H7 (cell line): ENCODE measurements at regions not wholly inside any gene's neighbourhood (a gene's known extent, or its start where the extent isn't known, plus 50 kb on each side); places are given as distances from the start of the nearest gene placed in this dataset.
"Not testable (repeated sequence)": the region's sequence is repeated elsewhere in the genome, so short reads cannot be mapped to it uniquely, and the experiment has no call there.

Source experiments
- DNase-seq: peaks from one replicate; pipeline ENCODE4 v3.0.0; 2012
- H3K27me3 ChIP-seq: 2 replicates; pipeline ENCODE4 v1.6.0; 2011; ENCODE audit warnings: mild to moderate bottlenecking, low read length; ENCODE audit not compliant: control insufficient read depth, insufficient read depth
- H3K36me3 ChIP-seq: replicated peaks from 2 replicates; pipeline ENCODE4 v1.5.1; 2011; ENCODE audit warnings: low read length; ENCODE audit not compliant: control insufficient read depth, insufficient read depth
- H3K4me3 ChIP-seq: 2 replicates; pipeline ENCODE4 v1.5.1; 2011; ENCODE audit warnings: low read depth, mild to moderate bottlenecking, control low read depth, low read length, moderate library complexity; ENCODE audit not compliant: insufficient read depth

DNA sequence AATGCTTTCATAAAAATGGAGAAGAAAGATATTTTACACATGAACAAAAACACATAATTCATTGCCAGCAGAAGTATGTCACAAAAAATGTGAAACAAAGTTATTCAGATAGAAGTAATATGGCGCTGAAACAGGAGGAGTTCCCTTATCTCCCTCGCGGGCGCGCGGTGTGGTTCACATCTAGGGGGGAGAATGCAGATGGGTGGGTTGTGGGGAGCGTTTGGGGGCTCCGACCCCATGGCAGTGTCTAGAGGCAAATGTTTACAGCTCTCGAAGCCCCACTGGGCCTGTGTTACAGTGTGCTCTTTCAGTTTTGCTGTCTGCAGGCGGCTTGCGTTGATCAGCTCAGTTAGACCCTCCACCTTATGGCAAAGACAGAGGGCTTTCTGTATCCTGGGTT lies 297.5 kb downstream of the CGGBP1 start:
- no peak overlapping the region for H3K4me3 ChIP-seq
- no peaks in the 10 kb centered on the region for H3K36me3 ChIP-seq
- no peaks in the 10 kb centered on the region for H3K27me3 ChIP-seq
- no peak for DNase-seq

DNA sequence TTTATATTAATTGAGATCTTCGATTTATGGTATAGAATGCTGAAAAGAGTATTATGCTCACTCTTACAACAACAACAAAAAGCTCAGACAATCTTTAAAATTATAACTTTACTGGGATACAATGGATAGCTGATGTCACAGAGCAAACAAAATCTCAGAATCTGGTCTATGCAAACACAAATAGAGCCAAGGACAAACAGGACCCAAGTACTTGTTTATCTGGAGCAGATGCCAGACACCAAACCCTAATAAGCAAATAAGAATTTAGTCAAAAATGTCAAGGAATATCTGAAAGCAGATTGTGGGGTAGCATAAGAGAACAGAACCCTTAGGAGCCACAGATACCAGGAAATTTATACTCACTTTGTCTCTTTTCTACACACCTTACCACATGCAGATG lies 302.2 kb downstream of the CGGBP1 start:
- Histone ChIP-seq H3K4me3 (no peak overlapping the region), H3K36me3 (no peaks in the 10 kb centered on the region), H3K27me3 (no peaks in the 10 kb centered on the region)
- no peak for DNase-seq

DNA sequence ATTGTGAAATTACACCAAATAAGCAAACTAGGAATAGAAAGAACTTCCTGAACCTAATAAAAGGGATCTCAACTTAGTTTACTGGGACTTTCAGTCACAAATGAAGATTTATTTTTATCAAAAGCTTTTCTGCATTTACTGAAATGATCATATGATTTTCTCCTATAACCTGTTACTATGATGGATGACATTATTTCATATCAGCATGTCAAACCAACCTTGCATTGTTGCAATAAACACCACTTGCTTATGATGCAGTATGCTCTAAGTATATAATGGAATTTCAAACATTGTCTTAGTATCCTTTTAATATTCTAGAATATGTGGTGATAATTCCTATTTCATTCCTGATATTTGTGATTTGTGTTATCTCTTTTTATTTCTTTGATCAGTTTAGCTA lies 303.0 kb downstream of the CGGBP1 start:
- no peaks in the 10 kb centered on the region for H3K36me3 ChIP-seq
- H3K4me3 ChIP-seq: no peak overlapping the region
- H3K27me3 ChIP-seq: no peaks in the 10 kb centered on the region
- no peak for DNase-seq

DNA sequence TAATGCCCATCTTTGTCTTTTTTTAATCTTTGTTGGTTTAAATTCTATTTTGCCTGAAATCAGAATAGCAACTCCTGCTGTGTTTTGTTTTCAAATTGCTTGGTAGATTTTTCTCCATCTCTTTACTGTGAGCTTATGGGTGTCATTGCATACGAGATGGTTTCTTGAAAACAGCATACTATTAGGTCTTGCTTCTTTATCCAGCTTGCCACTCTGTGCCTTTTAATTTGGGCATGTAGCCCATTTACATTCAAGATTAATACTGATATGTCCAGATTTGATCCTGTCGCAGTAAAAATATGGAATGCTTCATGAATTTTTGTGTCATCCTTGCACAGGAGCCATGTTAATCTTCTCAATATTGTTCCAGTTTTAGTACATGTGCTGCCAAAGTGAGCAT lies 316.6 kb downstream of the CGGBP1 start:
- H3K4me3 ChIP-seq: no peak overlapping the region
- no peaks in the 10 kb centered on the region for H3K27me3 ChIP-seq
- no peak for DNase-seq
- H3K36me3 ChIP-seq: no peaks in the 10 kb centered on the region

GRCh38 chr3:87740894-87741293 lies 317.9 kb downstream of the CGGBP1 start:
- DNase-seq, H3K27me3 ChIP-seq, H3K36me3 ChIP-seq, H3K4me3 ChIP-seq: not testable (repeated sequence)

GRCh38 chr3:87737817-87738216 lies 321.0 kb downstream of the CGGBP1 start:
- not testable (repeated sequence) for DNase-seq, H3K4me3 ChIP-seq, H3K36me3 ChIP-seq, H3K27me3 ChIP-seq

GRCh38 chr3:87733671-87734367 lies 325.0 kb downstream of the CGGBP1 start:
- H3K4me3 ChIP-seq: no peak overlapping the region
- H3K36me3 ChIP-seq: no peaks in the 10 kb centered on the region
- no peaks in the 10 kb centered on the region for H3K27me3 ChIP-seq
- DNase-seq: no peak

DNA sequence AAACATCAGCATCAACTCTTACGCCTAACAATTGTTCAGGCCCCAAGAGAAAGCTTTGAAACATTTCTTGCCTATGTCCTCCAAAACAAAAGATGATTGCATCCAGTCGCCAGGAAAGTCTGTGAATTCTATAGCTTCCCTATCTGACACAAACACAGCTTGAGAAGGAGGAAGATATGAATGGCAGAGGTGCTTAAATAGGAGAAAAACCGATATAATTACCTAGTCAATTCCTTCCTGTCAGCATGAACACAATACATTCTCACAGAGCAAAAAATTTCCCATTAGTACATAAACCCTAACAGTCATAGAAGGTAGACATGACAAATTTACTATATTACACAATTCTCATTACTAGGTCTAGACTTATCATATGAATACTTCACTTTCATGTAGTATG lies 326.5 kb downstream of the CGGBP1 start:
- Histone ChIP-seq H3K36me3 (no peaks in the 10 kb centered on the region), H3K27me3 (no peaks in the 10 kb centered on the region), H3K4me3 (no peak overlapping the region)
- DNase-seq: no peak

GRCh38 chr3:87727783-87728182 lies 331.0 kb downstream of the CGGBP1 start:
- no peak for DNase-seq
- Histone ChIP-seq H3K36me3 (peaks cover 3% of the 10 kb centered on the region; the same call in 1 of the 2 replicates), H3K27me3 (no peaks in the 10 kb centered on the region), H3K4me3 (no peak overlapping the region)

DNA sequence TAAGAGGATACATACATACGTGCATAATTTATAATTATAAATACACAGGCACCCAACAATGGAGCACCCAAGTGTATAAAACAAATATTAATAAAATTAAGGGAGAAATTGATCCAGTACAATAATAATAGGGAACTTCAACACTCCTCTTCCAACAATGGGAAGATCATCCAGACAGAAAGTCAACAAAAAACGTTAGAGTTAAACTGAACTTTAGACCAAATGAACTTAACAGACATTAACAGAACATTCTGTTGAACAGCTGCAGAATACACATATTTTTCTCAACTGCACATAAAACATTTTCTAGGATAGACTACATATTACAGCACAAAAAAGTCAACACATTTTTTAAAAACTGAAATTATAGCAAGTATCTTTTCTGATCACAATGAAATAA lies 339.7 kb downstream of the CGGBP1 start:
- no peak overlapping the region for H3K4me3 ChIP-seq
- no peak for DNase-seq
- H3K27me3 ChIP-seq: no peaks in the 10 kb centered on the region
- no peaks in the 10 kb centered on the region for H3K36me3 ChIP-seq

- no peak overlapping the region for H3K4me3 ChIP-seq
- H3K36me3 ChIP-seq: no peaks in the 10 kb centered on the region
- no peak for DNase-seq
- no peaks in the 10 kb centered on the region for H3K27me3 ChIP-seq
These were observed 348.3 kb downstream of the CGGBP1 start for GRCh38 chr3:87710511-87710910.

- no peaks in the 10 kb centered on the region for H3K27me3 ChIP-seq
- H3K36me3 ChIP-seq: no peaks in the 10 kb centered on the region
- DNase-seq: no peak
- H3K4me3 ChIP-seq: no peak overlapping the region
These were observed 348.8 kb downstream of the CGGBP1 start for GRCh38 chr3:87710028-87710427.

DNA sequence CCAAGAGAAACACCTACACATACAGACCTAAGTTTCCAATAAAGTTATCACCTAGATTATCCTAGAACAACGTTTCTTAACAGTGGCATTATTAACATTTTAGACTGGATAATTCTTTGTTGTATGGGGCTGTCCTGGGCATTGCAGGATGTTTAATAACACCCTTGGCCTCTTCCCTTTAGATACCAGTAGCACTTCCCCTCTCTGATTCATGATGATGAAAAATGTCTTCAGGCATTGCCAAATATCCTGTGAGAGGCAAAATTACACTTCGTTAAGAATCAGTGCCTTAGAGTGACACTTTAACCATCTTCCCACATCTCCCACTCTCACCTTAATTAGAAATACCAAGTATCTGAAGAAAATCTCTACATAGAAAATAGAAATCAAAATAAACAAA lies 352.6 kb downstream of the CGGBP1 start:
- DNase-seq: no peak
- Histone ChIP-seq H3K27me3 (no peaks in the 10 kb centered on the region), H3K36me3 (no peaks in the 10 kb centered on the region), H3K4me3 (no peak overlapping the region)

GRCh38 chr3:87702600-87702999 lies 356.2 kb downstream of the CGGBP1 start:
- no peak for DNase-seq
- Histone ChIP-seq H3K27me3 (no peaks in the 10 kb centered on the region), H3K36me3 (no peaks in the 10 kb centered on the region), H3K4me3 (no peak overlapping the region)

GRCh38 chr3:87696124-87697013 lies 362.4 kb downstream of the CGGBP1 start:
- H3K27me3 ChIP-seq: no peaks in the 10 kb centered on the region
- DNase-seq: no peak
- H3K36me3 ChIP-seq: no peaks in the 10 kb centered on the region
- no peak overlapping the region for H3K4me3 ChIP-seq
